Spinal cord (tissue), 9 donors: ENCODE measurements at regions not wholly inside any gene's neighbourhood (a gene's known extent, or its start where the extent isn't known, plus 50 kb on each side); places are given as distances from the start of the nearest gene placed in this dataset.

Experiments used
- DNase-seq, 6 donors: peaks; one replicate each; pipeline versions ENCODE4 v3.0.0 to v3.0.0-alpha.2; 2013 to 2015; ENCODE audit warnings: low spot score in 6 of 6, low read depth in 4 of 6
- H3K27ac ChIP-seq: one replicate; pipeline ENCODE4 v1.5.1; 2013; ENCODE audit warnings: low read depth, low read length, control low read depth
- H3K27me3 ChIP-seq: one replicate; pipeline ENCODE4 v1.6.1; 2013; ENCODE audit warnings: low read length; ENCODE audit not compliant: control insufficient read depth, insufficient read depth
- H3K36me3 ChIP-seq: one replicate; pipeline ENCODE4 v1.6.1; 2013; ENCODE audit warnings: low read length; ENCODE audit not compliant: control insufficient read depth, insufficient read depth
- H3K4me1 ChIP-seq: one replicate; pipeline ENCODE4 v1.6.1; 2013; ENCODE audit warnings: low read length; ENCODE audit not compliant: control insufficient read depth, insufficient read depth
- H3K4me3 ChIP-seq: one replicate; pipeline ENCODE4 v1.5.1; 2013; ENCODE audit warnings: low read depth, low read length, control low read depth
- H3K9me3 ChIP-seq: one replicate; pipeline ENCODE4 v1.6.1; 2013; ENCODE audit warnings: low read length; ENCODE audit not compliant: control insufficient read depth, insufficient read depth
- WGBS: methylation state at CpG from one replicate; pipeline ENCODE4 v1.1.5; 2013; ENCODE audit warnings: missing lambda C conversion rate; ENCODE audit not compliant: insufficient coverage; 5-methylcytosine and 5-hydroxymethylcytosine counted together
- donor health status: healthy.

DNA sequence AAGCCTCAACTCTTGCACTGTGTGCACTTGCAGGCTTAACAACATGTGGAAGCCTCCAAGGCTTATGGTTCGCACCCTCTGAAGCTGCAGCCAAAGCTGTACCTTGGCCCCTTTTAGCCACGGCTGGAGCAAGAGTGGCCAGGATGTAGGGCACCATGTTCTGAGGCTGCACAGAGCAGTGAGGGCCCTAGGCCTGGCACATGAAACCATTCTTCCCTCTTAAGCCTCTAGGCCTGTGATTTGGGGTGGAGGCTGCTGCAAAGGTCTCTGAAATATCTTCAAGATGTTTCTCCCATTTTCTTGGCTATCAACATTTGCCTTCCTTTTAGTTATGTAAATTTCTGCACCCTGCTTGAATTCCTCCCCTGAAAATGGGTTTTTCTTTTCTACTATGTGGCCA is 161.9 kb upstream of the SPATS2L start:
- Histone ChIP-seq H3K4me3 (no peak overlapping the region), H3K27ac (no peak overlapping the region), H3K27me3 (no peaks in the 10 kb centered on the region), H3K4me1 (no peaks in the 10 kb centered on the region), H3K36me3 (no peaks in the 10 kb centered on the region), H3K9me3 (no peaks in the 10 kb centered on the region)
- DNase-seq, result no peak
- WGBS, result 100% methylated on average over 1 of the region's 2 CpGs

GRCh38 chr2:200146501-200146900 is 160.0 kb upstream of the SPATS2L start:
- Histone ChIP-seq H3K27me3 (no peaks in the 10 kb centered on the region), H3K36me3 (no peaks in the 10 kb centered on the region), H3K4me1 (no peaks in the 10 kb centered on the region), H3K9me3 (no peaks in the 10 kb centered on the region), H3K4me3 (no peak overlapping the region), H3K27ac (no peak overlapping the region)
- WGBS, result no CpG with 5 or more reads among the region's 3 CpGs
- no peak for DNase-seq

- Histone ChIP-seq H3K36me3 (no peaks in the 10 kb centered on the region), H3K4me3 (no peak overlapping the region), H3K9me3 (no peaks in the 10 kb centered on the region), H3K27me3 (no peaks in the 10 kb centered on the region), H3K4me1 (no peaks in the 10 kb centered on the region), H3K27ac (no peak overlapping the region)
- WGBS, result 100% methylated on average over 1 of the region's 2 CpGs
- no peak for DNase-seq
These were observed 159.1 kb upstream of the SPATS2L start for GRCh38 chr2:200147371-200147770.

DNA sequence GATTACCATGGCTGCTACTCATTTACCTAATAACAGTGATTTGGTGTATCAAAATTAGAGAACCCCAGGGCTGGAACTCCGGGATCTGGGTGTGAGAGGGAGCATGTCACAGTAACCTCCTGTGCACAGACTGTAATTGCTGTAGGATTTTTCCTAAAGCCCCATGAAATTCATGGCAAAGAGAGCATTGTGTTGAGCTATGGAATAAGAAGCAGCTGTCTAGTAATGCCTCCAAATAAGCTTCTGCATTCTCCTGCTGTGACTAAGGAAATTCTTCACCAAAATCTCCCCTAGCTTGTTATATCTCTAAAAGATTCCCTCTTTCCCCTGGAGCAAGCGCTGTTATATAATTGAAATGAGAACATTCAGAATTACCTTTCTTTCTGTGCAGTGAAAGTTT is 158.1 kb upstream of the SPATS2L start:
- no peaks in the 10 kb centered on the region for H3K36me3 ChIP-seq
- no peak overlapping the region for H3K4me3 ChIP-seq
- peak in 1 of 6 donors; percentile 58 for DNase-seq
- no peaks in the 10 kb centered on the region for H3K27me3 ChIP-seq
- no peak overlapping the region for H3K27ac ChIP-seq
- WGBS, result 63% methylated on average over 1 of the region's 2 CpGs
- no peaks in the 10 kb centered on the region for H3K9me3 ChIP-seq
- no peaks in the 10 kb centered on the region for H3K4me1 ChIP-seq

- H3K4me1 ChIP-seq, result no peaks in the 10 kb centered on the region
- H3K27ac ChIP-seq, result no peak overlapping the region
- H3K4me3 ChIP-seq, result no peak overlapping the region
- DNase-seq, result no peak
- no peaks in the 10 kb centered on the region for H3K27me3 ChIP-seq
- no peaks in the 10 kb centered on the region for H3K36me3 ChIP-seq
- no peaks in the 10 kb centered on the region for H3K9me3 ChIP-seq
- no CpG with 5 or more reads among the region's 1 CpG for WGBS
These were observed 155.9 kb upstream of the SPATS2L start for GRCh38 chr2:200150411-200151086.

DNA sequence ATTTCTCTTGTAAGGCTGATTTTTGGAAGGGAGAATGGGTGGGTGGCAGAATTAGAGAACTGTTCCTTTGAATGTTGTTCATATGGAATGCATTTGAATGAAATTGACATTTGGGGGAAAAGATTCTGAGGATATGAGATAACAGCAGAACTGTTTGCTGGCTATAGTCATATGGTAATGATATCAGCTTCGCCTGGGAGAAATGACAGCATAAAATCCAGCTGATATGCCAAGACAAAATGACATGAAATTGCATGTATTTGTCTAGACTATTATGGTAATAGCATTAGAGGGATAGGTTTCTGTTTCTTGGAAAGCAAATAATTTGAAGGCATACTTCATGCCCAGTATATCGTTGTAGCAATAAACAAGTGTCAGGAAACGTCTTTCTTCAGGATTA is 150.8 kb upstream of the SPATS2L start:
- no peak overlapping the region for H3K27ac ChIP-seq

GRCh38 chr2:200156166-200156835 is 150.2 kb upstream of the SPATS2L start:
- Histone ChIP-seq H3K9me3 (no peaks in the 10 kb centered on the region), H3K27ac (no peak overlapping the region), H3K27me3 (no peaks in the 10 kb centered on the region), H3K4me3 (no peak overlapping the region), H3K36me3 (no peaks in the 10 kb centered on the region), H3K4me1 (no peaks in the 10 kb centered on the region)
- WGBS, result no CpG with 5 or more reads among the region's 5 CpGs
- DNase-seq, result no peak

More for the DNA sequence above, 150.8 kb upstream of the SPATS2L start:
- H3K4me3 ChIP-seq, result no peak overlapping the region
- no peaks in the 10 kb centered on the region for H3K4me1 ChIP-seq
- H3K9me3 ChIP-seq, result no peaks in the 10 kb centered on the region
- 83% methylated on average over 1 of the region's 3 CpGs for WGBS
- DNase-seq, result no peak
- no peaks in the 10 kb centered on the region for H3K36me3 ChIP-seq
- H3K27me3 ChIP-seq, result no peaks in the 10 kb centered on the region

DNA sequence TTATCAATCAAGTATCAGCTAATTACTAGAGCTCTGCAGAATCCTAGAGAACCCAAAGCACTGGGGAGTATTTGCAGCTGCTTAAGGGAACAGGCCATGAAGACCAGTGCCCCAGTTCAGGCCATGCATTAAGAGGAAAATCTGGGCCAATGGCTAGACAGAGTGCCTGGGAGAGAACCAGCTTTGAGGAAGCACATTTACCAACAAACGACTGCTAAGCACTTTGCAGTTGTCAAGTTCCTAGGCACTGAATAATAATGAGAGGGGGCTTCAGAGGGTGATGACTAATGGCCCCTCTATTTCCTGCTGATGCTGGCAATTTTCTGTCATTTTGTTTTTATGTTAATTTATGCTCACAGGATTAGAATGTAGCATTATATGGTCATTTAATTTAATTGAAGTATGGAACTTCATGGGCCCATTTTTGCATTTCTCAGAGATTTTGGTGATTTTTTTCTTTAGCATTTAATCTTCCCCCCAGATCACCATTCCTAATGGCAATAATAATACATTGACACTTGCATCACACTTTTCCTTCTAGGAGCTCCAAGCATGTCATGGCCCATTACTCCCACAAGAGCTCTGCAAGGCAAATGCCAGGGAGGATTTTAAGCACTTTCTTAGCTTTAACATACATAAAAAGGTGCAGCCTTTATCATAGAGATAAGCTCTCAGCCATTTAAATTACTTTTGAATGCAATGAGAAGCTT is 147.7 kb upstream of the SPATS2L start:
- peak in 1 of 6 donors; percentile 63 for DNase-seq
- 83% methylated on average over 1 of the region's 1 CpG for WGBS
- Histone ChIP-seq H3K9me3 (no peaks in the 10 kb centered on the region), H3K4me1 (no peaks in the 10 kb centered on the region), H3K4me3 (no peak overlapping the region), H3K36me3 (no peaks in the 10 kb centered on the region), H3K27ac (no peak overlapping the region), H3K27me3 (no peaks in the 10 kb centered on the region)

GRCh38 chr2:200159357-200159707 is 147.2 kb upstream of the SPATS2L start:
- no peak overlapping the region for H3K27ac ChIP-seq
- H3K36me3 ChIP-seq, result no peaks in the 10 kb centered on the region
- H3K4me3 ChIP-seq, result no peak overlapping the region
- no peaks in the 10 kb centered on the region for H3K4me1 ChIP-seq
- no peak for DNase-seq
- H3K9me3 ChIP-seq, result no peaks in the 10 kb centered on the region
- H3K27me3 ChIP-seq, result no peaks in the 10 kb centered on the region
